ENCODE measurements at regions not wholly inside any gene's neighbourhood (a gene's known extent, or its start where the extent isn't known, plus 50 kb on each side); places are given as distances from the start of the nearest gene placed in this dataset.

DNA sequence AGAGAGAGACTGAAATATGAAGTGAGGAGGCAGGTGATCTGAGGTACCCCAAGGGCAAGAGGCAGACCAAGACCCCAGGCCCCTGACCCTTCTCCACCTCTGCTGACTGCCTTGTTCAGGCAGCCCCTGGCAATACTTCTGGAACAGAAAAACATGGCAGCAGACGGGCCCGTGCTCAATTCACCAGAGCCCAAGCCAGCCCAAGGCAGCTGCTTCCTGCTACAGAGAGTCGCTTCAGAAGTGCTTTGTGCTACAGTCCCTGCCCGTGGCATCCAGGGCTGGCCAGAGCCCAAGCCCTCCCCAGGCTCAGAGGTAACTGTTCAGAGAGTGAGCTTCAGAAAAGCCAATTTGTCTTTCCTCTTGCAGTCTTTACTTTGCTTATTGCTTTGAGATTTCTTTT is 151.4 kb upstream of the FSTL4 start:
- TF ChIP-seq POLR2A (IDR thresholded peaks at IDR 0.05) = no peak
- TF ChIP-seq, protein P1, sequence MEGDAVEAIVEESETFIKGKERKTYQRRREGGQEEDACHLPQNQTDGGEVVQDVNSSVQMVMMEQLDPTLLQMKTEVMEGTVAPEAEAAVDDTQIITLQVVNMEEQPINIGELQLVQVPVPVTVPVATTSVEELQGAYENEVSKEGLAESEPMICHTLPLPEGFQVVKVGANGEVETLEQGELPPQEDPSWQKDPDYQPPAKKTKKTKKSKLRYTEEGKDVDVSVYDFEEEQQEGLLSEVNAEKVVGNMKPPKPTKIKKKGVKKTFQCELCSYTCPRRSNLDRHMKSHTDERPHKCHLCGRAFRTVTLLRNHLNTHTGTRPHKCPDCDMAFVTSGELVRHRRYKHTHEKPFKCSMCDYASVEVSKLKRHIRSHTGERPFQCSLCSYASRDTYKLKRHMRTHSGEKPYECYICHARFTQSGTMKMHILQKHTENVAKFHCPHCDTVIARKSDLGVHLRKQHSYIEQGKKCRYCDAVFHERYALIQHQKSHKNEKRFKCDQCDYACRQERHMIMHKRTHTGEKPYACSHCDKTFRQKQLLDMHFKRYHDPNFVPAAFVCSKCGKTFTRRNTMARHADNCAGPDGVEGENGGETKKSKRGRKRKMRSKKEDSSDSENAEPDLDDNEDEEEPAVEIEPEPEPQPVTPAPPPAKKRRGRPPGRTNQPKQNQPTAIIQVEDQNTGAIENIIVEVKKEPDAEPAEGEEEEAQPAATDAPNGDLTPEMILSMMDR (IDR thresholded peaks at IDR 0.05) = no peak

Data from testis (tissue), 2 donors.